PC-3 (cell line): ENCODE measurements at regions not wholly inside any gene's neighbourhood (a gene's known extent, or its start where the extent isn't known, plus 50 kb on each side); places are given as distances from the start of the nearest gene placed in this dataset.

Experiments used
- ATAC-seq: fragments of 200-7000 bp; cut with Tn5 transposase; 2 replicates; pipeline ENCODE4 v1.9.1; 2020; ENCODE audit warnings: mild to moderate bottlenecking, moderate library complexity
- BruUV-seq: library from RNA; stranded (reverse); fragments of 400-500 nt; replicated peaks from 2 replicates; lab custom pipeline; 2021; lab: Mats Ljungman, UMichigan
- CTCF ChIA-PET: fragments of 300-600 bp; sonication (Branson Sonifier 250); formaldehyde crosslinking; loops from one replicate; lab custom pipeline; 2022; ENCODE audit warnings: antibody characterized with exemption; lab: Charles Lee
- POLR2A ChIA-PET: fragments of 300-600 bp; sonication (Branson Sonifier 250); formaldehyde crosslinking; loops from one replicate; lab custom pipeline; 2022; ENCODE audit warnings: antibody characterized with exemption; ENCODE audit not compliant: unreplicated experiment; lab: Charles Lee
- DNase-seq: peaks from one replicate; pipeline ENCODE4 v3.0.0-alpha.2; 2015
- H2AFZ ChIP-seq: fragments of 300-600 bp; sonication (generic); 2 replicates; pipeline ENCODE4 v1.6.0; 2016; ENCODE audit warnings: antibody characterized with exemption, low read length
- H3F3A ChIP-seq: fragments of 300-600 bp; sonication (generic); one replicate; pipeline ENCODE4 v1.6.0; 2017; ENCODE audit warnings: antibody characterized with exemption, low read length, control low read depth, mild to moderate bottlenecking; ENCODE audit not compliant: unreplicated experiment
- H3K27ac ChIP-seq: fragments of 300-600 bp; sonication (generic); 2 replicates; pipeline ENCODE4 v1.5.1; 2016; ENCODE audit warnings: mild to moderate bottlenecking, low read length
- H3K27me3 ChIP-seq: fragments of 300-600 bp; sonication (generic); 2 replicates; pipeline ENCODE4 v1.6.1; 2016; ENCODE audit warnings: low read length, mixed read lengths
- H3K36me3 ChIP-seq: fragments of 300-600 bp; sonication (generic); 2 replicates; pipeline ENCODE4 v1.6.1; 2016; ENCODE audit warnings: low read depth, mixed run types, low read length, mixed read lengths
- H3K4me1 ChIP-seq: fragments of 300-600 bp; sonication (generic); 2 replicates; pipeline ENCODE4 v1.5.1; 2016; ENCODE audit warnings: low read length; ENCODE audit not compliant: insufficient read depth
- H3K4me2 ChIP-seq: fragments of 300-600 bp; sonication (generic); 2 replicates; pipeline ENCODE4 v1.6.0; 2016; ENCODE audit warnings: low read length
- H3K4me3 ChIP-seq: fragments of 300-600 bp; sonication (generic); 2 replicates; pipeline ENCODE4 v1.5.1; 2016; ENCODE audit warnings: mild to moderate bottlenecking, low read length, mixed read lengths
- H3K79me2 ChIP-seq: fragments of 300-600 bp; sonication (generic); 2 replicates; pipeline ENCODE4 v1.6.1; 2017; ENCODE audit warnings: low read length, mixed read lengths
- H3K9ac ChIP-seq: fragments of 300-600 bp; sonication (generic); 2 replicates; pipeline ENCODE4 v1.6.0; 2016; ENCODE audit warnings: mild to moderate bottlenecking, low read length
- H3K9me2 ChIP-seq: fragments of 300-600 bp; sonication (generic); replicated peaks from 2 replicates; pipeline ENCODE4 v1.6.1; 2016; ENCODE audit warnings: mixed run types, low read length, mixed read lengths
- H3K9me3 ChIP-seq: fragments of 300-600 bp; sonication (generic); 2 replicates; pipeline ENCODE4 v1.6.1; 2016; ENCODE audit warnings: low read length, mixed read lengths
- H4K20me1 ChIP-seq: fragments of 300-600 bp; sonication (generic); 2 replicates; pipeline ENCODE4 v1.6.1; 2016; ENCODE audit warnings: low read length, mixed read lengths
- CTCF ChIP-seq: fragments of 300-600 bp; sonication (generic); conservative IDR thresholded peaks from 2 replicates; pipeline ENCODE4 v1.5.1; 2017; ENCODE audit warnings: antibody characterized with exemption, low read depth, mild to moderate bottlenecking, low read length
- EZH2 ChIP-seq: fragments of 300-600 bp; sonication (generic); IDR thresholded peaks from one replicate; pipeline ENCODE4 v1.6.1; 2017; ENCODE audit warnings: antibody characterized with exemption, mild to moderate bottlenecking, low read length; ENCODE audit not compliant: unreplicated experiment
- EZH2phosphoT487 ChIP-seq: fragments of 300-600 bp; sonication (generic); IDR thresholded peaks from 2 replicates; pipeline ENCODE4 v1.6.1; 2018; ENCODE audit warnings: mild to moderate bottlenecking, antibody characterized with exemption, low read length, borderline replicate concordance
- intact Hi-C: fragments of 100-400 bp; cut with micrococcal nuclease; formaldehyde crosslinking; loops from 2 replicates; pipeline ENCODE4 v1.9.0; 2023

- ChIA-PET POLR2A (no interaction called here), CTCF (no interaction called here)
- no peak for ATAC-seq
- H3K4me2 ChIP-seq: no peak overlapping the region
- H3K4me3 ChIP-seq: no peak overlapping the region
- no peak for TF ChIP-seq EZH2
- no peak for TF ChIP-seq CTCF
- no peak for TF ChIP-seq EZH2phosphoT487
- no peaks in the 10 kb centered on the region for H3F3A ChIP-seq
- no peak overlapping the region for H3K9ac ChIP-seq
- H3K36me3 ChIP-seq: no peaks in the 10 kb centered on the region
- no peaks in the 10 kb centered on the region for H4K20me1 ChIP-seq
- intact Hi-C loops: no loop called here
- H3K9me2 ChIP-seq: no peaks in the 10 kb centered on the region
- H3K4me1 ChIP-seq: no peaks in the 10 kb centered on the region
- DNase-seq: no peak
- no TSS peak for BruUV-seq
- H3K27ac ChIP-seq: no peak overlapping the region
- no peaks in the 10 kb centered on the region for H3K9me3 ChIP-seq
- H3K79me2 ChIP-seq: no peaks in the 10 kb centered on the region
- H2AFZ ChIP-seq: no peak overlapping the region
- 0 out of 2 replicates have a peak, but pooled peaks cover 7% of the 10 kb centered on the region for H3K27me3 ChIP-seq
These were observed 174.5 kb downstream of the ETNK1 start for GRCh38 chr12:22799503-22799902.

- BruUV-seq: no TSS peak
- no peak overlapping the region for H3K27ac ChIP-seq
- H3K36me3 ChIP-seq: no peaks in the 10 kb centered on the region
- H3K9me3 ChIP-seq: no peaks in the 10 kb centered on the region
- no peak overlapping the region for H3K4me3 ChIP-seq
- no peaks in the 10 kb centered on the region for H3F3A ChIP-seq
- no peak overlapping the region for H3K4me2 ChIP-seq
- DNase-seq (no peak), ATAC-seq (no peak)
- H3K79me2 ChIP-seq: no peaks in the 10 kb centered on the region
- intact Hi-C loops: no loop called here
- no peak overlapping the region for H2AFZ ChIP-seq
- no peak overlapping the region for H3K9ac ChIP-seq
- no peaks in the 10 kb centered on the region for H3K9me2 ChIP-seq
- H3K27me3 ChIP-seq: 0 out of 2 replicates have a peak, but pooled peaks cover 7% of the 10 kb centered on the region
- no peaks in the 10 kb centered on the region for H4K20me1 ChIP-seq
- ChIA-PET CTCF (no interaction called here), POLR2A (no interaction called here)
- no peaks in the 10 kb centered on the region for H3K4me1 ChIP-seq
- TF ChIP-seq CTCF: no peak
- TF ChIP-seq EZH2phosphoT487: no peak
- TF ChIP-seq EZH2: no peak
These were observed 175.4 kb downstream of the ETNK1 start for GRCh38 chr12:22800332-22800731.

GRCh38 chr12:22802883-22803630 is 178.1 kb downstream of the ETNK1 start:
- Histone ChIP-seq H2AFZ (no peak overlapping the region), H3K36me3 (no peaks in the 10 kb centered on the region), H3K9ac (no peak overlapping the region), H3K9me2 (no peaks in the 10 kb centered on the region), H3K27me3 (0 out of 2 replicates have a peak, but pooled peaks cover 7% of the 10 kb centered on the region), H3K4me2 (no peak overlapping the region), H3K4me3 (no peak overlapping the region), H3K9me3 (no peaks in the 10 kb centered on the region), H3K4me1 (no peaks in the 10 kb centered on the region), H3F3A (no peaks in the 10 kb centered on the region), H3K27ac (no peak overlapping the region), H4K20me1 (no peaks in the 10 kb centered on the region), H3K79me2 (no peaks in the 10 kb centered on the region)
- intact Hi-C loops: no loop called here
- TF ChIP-seq EZH2phosphoT487 (no peak), EZH2 (no peak), CTCF (no peak)
- ChIA-PET POLR2A (no interaction called here), CTCF (no interaction called here)
- DNase-seq (no peak), ATAC-seq (no peak)
- no TSS peak for BruUV-seq
